ENCODE measurements at regions not wholly inside any gene's neighbourhood (a gene's known extent, or its start where the extent isn't known, plus 50 kb on each side); places are given as distances from the start of the nearest gene placed in this dataset.

DNA sequence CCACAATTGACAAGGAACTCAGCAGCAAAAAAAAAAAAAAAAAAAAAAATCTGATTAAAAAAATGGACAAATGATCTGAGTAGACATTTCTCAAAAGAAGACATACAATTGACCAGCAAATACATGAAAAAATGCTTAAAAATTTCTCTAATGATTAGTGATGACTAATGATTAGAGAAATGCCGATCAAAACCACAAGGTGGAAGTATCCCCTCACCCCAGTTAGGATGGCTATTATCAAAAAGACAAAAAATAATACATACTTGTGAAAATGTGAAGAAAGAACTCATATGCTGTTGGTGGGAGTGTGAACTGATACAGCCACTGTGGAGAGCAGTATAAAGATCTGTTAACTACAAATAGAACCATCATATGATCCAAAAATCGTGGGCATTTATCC lies 245.3 kb downstream of the OSTF1 start:
- TF ChIP-seq CTCF (IDR thresholded peaks at IDR 0.05) (peak in 1 of 4 donors; percentile 10), POLR2A (IDR thresholded peaks at IDR 0.05) (no peak)
